Erythroblast (primary cell): ENCODE measurements at regions not wholly inside any gene's neighbourhood (a gene's known extent, or its start where the extent isn't known, plus 50 kb on each side); places are given as distances from the start of the nearest gene placed in this dataset.

ENCODE experiments used
- GATA1 ChIP-seq: IDR thresholded peaks from 2 replicates; pipeline ENCODE4 v1.6.1; 2011; ENCODE audit warnings: low read depth, mild to moderate bottlenecking, control low read depth, low read length, moderate library complexity
- POLR2A ChIP-seq: IDR thresholded peaks from 2 replicates; pipeline ENCODE4 v1.6.1; 2011; ENCODE audit warnings: mild to moderate bottlenecking, low read length

DNA sequence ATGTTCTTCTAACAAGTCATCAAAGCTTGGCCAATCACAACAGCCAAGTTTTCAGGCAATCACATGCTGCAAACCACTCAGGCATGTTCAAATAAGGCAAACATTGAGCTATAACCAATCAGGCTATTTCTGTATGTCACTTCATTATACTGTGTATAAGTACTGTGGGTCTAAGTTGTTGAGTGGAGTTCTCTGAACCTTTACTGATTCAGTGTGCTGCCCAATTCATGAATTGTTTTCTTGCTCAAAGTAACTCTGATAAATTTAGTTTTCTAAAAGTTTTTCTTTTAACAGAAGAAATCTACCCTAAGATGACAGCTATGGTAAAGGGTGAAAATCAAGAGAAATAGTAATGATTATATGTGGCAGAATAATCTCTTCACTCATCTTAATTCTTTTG lies 805.4 kb upstream of the NUDT12 start:
- TF ChIP-seq POLR2A (no peak), GATA1 (no peak)
